ENCODE measurements at regions not wholly inside any gene's neighbourhood (a gene's known extent, or its start where the extent isn't known, plus 50 kb on each side); places are given as distances from the start of the nearest gene placed in this dataset.

DNA sequence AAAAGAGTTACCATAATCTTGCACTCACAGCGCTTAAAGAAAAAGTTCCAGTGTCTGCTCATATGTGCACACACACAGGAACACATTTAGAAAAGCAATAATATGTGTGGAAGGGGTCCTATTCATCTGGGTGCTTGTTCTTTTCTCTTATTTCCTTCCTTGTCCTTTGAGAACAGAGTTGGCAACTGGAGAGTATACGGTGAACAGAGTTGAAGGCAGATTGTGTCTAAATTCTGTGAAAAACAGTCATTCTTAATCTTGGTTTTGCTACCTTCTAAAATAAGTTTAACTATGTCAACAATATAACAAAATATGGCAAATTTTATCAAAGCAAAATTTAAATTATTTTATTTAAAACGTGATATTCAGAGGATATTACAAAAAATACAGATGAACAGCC lies 365.1 kb upstream of the NOCT start:
- TF ChIP-seq YY1 (IDR thresholded peaks at IDR 0.05; ENCODE audit: low read depth) (no peak), NFIC (IDR thresholded peaks at IDR 0.05) (no peak), REST (IDR thresholded peaks at IDR 0.05; ENCODE audit: low read depth) (no peak), RAD21 (IDR thresholded peaks at IDR 0.05; ENCODE audit: low read depth) (no peak), EP300 (IDR thresholded peaks at IDR 0.05; ENCODE audit: borderline replicate concordance) (no peak), TEAD4 (IDR thresholded peaks at IDR 0.05) (no peak), TCF12 (IDR thresholded peaks at IDR 0.05; ENCODE audit: low read depth) (no peak), ZBTB7A (IDR thresholded peaks at IDR 0.05; ENCODE audit: low read depth) (no peak), FOXM1 (IDR thresholded peaks at IDR 0.05; ENCODE audit: borderline replicate concordance, low read depth) (no peak), CEBPB (IDR thresholded peaks at IDR 0.05) (no peak)
- TF ChIP-seq, protein P1, sequence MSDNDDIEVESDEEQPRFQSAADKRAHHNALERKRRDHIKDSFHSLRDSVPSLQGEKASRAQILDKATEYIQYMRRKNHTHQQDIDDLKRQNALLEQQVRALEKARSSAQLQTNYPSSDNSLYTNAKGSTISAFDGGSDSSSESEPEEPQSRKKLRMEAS (IDR thresholded peaks at IDR 0.05): no peak

Data from Ishikawa (cell line).